ENCODE measurements at regions not wholly inside any gene's neighbourhood (a gene's known extent, or its start where the extent isn't known, plus 50 kb on each side); places are given as distances from the start of the nearest gene placed in this dataset.

DNA sequence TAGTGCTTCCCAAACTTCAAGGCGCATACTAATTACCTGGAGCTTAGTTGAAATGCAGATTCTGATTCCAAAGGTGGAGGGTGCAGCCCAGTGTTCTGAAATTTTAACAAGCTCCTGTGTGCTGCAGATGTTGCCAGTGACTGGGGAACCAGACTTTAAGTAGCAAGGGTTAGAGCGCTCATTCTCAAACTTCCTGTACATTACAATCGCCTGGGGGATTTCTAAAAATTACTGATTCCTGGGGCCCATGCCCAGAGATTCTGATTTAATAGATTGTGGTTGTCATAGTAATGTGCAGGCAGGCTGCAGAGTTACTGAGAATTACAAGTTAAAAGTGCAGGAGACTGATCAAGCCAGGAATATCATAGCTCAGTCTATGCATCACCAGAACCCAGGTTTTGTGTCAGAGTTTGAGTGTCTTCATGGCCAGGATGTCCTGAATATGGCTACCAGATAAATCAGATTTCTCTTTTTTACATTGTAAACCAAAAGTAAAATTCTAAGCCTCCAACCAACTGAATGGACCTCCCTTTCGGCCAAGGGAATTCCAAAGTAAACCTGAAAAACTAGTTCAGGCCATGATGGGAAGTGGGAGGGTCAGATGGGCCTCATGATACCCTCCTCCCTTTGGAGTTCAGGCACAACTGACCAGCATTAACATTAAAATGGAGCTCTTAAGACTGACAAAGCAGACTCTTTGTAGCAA, 121.6 kb downstream of the ATXN3L start:
- no peak overlapping the region for H4K5ac ChIP-seq (ENCODE audit: low read depth, low read length)
- BruUV-seq (replicated peaks) = no TSS peak

More for the DNA sequence above, 121.6 kb downstream of the ATXN3L start:
- H3K27ac ChIP-seq (ENCODE audit: insufficient read depth, low read length) = no peak overlapping the region
- in situ Hi-C loops (cut with MboI; ENCODE audit: low sequenced_read_pairs) (no loop called here), dilution Hi-C loops (cut with HindIII; ENCODE audit: low sequenced_read_pairs, unreplicated experiment) (no loop called here), intact Hi-C loops (cut with micrococcal nuclease) (no loop called here)
- WGBS, 2 experiments (ENCODE audit: extremely low coverage in 2 of 2, insufficient read length in 1 of 2) = no CpG with 5 or more reads among the region's 4 CpGs
- H3K4me1 ChIP-seq (ENCODE audit: control insufficient read depth, insufficient read depth, low read length) = no peaks in the 10 kb centered on the region
- H2BK5ac ChIP-seq (ENCODE audit: low read depth, low read length, poor library complexity, severe bottlenecking) = no peak overlapping the region
- H4K91ac ChIP-seq (ENCODE audit: insufficient read depth, low read depth, low read length) = no peak overlapping the region
- no peak overlapping the region for H2BK120ac ChIP-seq (ENCODE audit: low read depth, low read length)
- H3K4me3 ChIP-seq (ENCODE audit: insufficient read depth, low read depth, low read length) = no peak overlapping the region
- H3K18ac ChIP-seq (ENCODE audit: low read depth, low read length) = no peak overlapping the region
- no peaks in the 10 kb centered on the region for H3K79me1 ChIP-seq (ENCODE audit: low read depth in 1 of 2, low read length in 2 of 2)
- H3K36me3 ChIP-seq (ENCODE audit: control insufficient read depth, insufficient read depth, low read length) = no peaks in the 10 kb centered on the region
- no peak overlapping the region for H2BK15ac ChIP-seq (ENCODE audit: low read depth, low read length)
- DNase-seq (no peak), ATAC-seq (ENCODE audit: low read depth) (no peak)
- POLR2A ChIA-PET (ENCODE audit: unreplicated experiment) = no interaction called here
- no peak overlapping the region for H4K8ac ChIP-seq (ENCODE audit: low read depth in 2 of 2, low read length in 2 of 2)
- H2AK5ac ChIP-seq (ENCODE audit: low read depth, low read length) = no peak overlapping the region
- no peak overlapping the region for H2BK20ac ChIP-seq (ENCODE audit: low read depth, low read length)
- no peak overlapping the region for H2AFZ ChIP-seq (replicated peaks; ENCODE audit: low read length, poor library complexity)
- CTCF ChIA-PET = interaction anchor here (0.9 kb wide), 1 partner anchor 23 kb away, joined by 3 read pairs; no protein-coding TSS in a partner anchor
- no peak overlapping the region for H3K4ac ChIP-seq (ENCODE audit: low read depth, low read length)
- H2AK9ac ChIP-seq (replicated peaks; ENCODE audit: low read depth, low read length, poor library complexity) = no peak overlapping the region
- TF ChIP-seq MAFK (IDR thresholded peaks at IDR 0.05; ENCODE audit: low read depth, low read length) (no peak), RFX5 (IDR thresholded peaks at IDR 0.05; ENCODE audit: low read depth, low read length) (no peak), BHLHE40 (IDR thresholded peaks at IDR 0.05; ENCODE audit: low read depth, low read length) (no peak), CHD1 (IDR thresholded peaks at IDR 0.05; ENCODE audit: low read depth, low read length) (no peak), FOS (IDR thresholded peaks at IDR 0.05; ENCODE audit: low read depth, low read length) (no peak), MAZ (IDR thresholded peaks at IDR 0.05; ENCODE audit: borderline replicate concordance, low read depth, low read length) (no peak), NFE2L2 (IDR thresholded peaks at IDR 0.05; ENCODE audit: low read depth, low read length) (no peak), SMC3 (IDR thresholded peaks at IDR 0.05; ENCODE audit: low read depth, low read length) (no peak), MXI1 (IDR thresholded peaks at IDR 0.05; ENCODE audit: borderline replicate concordance, low read depth, low read length) (no peak), RCOR1 (IDR thresholded peaks at IDR 0.05; ENCODE audit: insufficient replicate concordance, low read length) (no peak), RAD21 (IDR thresholded peaks at IDR 0.05; ENCODE audit: low read length) (no peak)
- TF ChIP-seq, protein P1, sequence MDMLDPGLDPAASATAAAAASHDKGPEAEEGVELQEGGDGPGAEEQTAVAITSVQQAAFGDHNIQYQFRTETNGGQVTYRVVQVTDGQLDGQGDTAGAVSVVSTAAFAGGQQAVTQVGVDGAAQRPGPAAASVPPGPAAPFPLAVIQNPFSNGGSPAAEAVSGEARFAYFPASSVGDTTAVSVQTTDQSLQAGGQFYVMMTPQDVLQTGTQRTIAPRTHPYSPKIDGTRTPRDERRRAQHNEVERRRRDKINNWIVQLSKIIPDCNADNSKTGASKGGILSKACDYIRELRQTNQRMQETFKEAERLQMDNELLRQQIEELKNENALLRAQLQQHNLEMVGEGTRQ (IDR thresholded peaks at IDR 0.05; ENCODE audit: low read depth, low read length) = no peak
- TF ChIP-seq, protein P2, sequence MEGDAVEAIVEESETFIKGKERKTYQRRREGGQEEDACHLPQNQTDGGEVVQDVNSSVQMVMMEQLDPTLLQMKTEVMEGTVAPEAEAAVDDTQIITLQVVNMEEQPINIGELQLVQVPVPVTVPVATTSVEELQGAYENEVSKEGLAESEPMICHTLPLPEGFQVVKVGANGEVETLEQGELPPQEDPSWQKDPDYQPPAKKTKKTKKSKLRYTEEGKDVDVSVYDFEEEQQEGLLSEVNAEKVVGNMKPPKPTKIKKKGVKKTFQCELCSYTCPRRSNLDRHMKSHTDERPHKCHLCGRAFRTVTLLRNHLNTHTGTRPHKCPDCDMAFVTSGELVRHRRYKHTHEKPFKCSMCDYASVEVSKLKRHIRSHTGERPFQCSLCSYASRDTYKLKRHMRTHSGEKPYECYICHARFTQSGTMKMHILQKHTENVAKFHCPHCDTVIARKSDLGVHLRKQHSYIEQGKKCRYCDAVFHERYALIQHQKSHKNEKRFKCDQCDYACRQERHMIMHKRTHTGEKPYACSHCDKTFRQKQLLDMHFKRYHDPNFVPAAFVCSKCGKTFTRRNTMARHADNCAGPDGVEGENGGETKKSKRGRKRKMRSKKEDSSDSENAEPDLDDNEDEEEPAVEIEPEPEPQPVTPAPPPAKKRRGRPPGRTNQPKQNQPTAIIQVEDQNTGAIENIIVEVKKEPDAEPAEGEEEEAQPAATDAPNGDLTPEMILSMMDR (conservative IDR thresholded peaks at IDR 0.05; ENCODE audit: low read depth, low read length) = no peak
- TF ChIP-seq, protein P3, sequence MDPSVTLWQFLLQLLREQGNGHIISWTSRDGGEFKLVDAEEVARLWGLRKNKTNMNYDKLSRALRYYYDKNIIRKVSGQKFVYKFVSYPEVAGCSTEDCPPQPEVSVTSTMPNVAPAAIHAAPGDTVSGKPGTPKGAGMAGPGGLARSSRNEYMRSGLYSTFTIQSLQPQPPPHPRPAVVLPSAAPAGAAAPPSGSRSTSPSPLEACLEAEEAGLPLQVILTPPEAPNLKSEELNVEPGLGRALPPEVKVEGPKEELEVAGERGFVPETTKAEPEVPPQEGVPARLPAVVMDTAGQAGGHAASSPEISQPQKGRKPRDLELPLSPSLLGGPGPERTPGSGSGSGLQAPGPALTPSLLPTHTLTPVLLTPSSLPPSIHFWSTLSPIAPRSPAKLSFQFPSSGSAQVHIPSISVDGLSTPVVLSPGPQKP (IDR thresholded peaks at IDR 0.05; ENCODE audit: borderline replicate concordance, low read depth, low read length) = no peak
- no peaks in the 10 kb centered on the region for H4K20me1 ChIP-seq (ENCODE audit: insufficient read depth, low read length)
- no peak overlapping the region for H3K9ac ChIP-seq (ENCODE audit: low read depth, low read length)
- H3K23ac ChIP-seq (ENCODE audit: low read depth, low read length) = no peak overlapping the region
- H3K14ac ChIP-seq (replicated peaks; ENCODE audit: low read depth, low read length) = no peak overlapping the region
- no peak overlapping the region for H3K56ac ChIP-seq (ENCODE audit: extremely low read depth, insufficient read depth, low read length)
- H3K4me2 ChIP-seq (ENCODE audit: low read depth, low read length) = no peak overlapping the region
- H3K9me3 ChIP-seq (ENCODE audit: control insufficient read depth, insufficient read depth, low read length) = no peaks in the 10 kb centered on the region
- no peaks in the 10 kb centered on the region for H3K9me1 ChIP-seq (ENCODE audit: insufficient read depth, low read length)
- H3K27me3 ChIP-seq (ENCODE audit: control insufficient read depth, insufficient read depth, low read length) = peaks cover under 1% of the 10 kb centered on the region; the same call in 1 of the 2 replicates
